DMS 273 treated with DMSO at 0.1 percent for 48 hours (cell line): ENCODE measurements at regions not wholly inside any gene's neighbourhood (a gene's known extent, or its start where the extent isn't known, plus 50 kb on each side); places are given as distances from the start of the nearest gene placed in this dataset.
"Not testable (repeated sequence)": the region's sequence is repeated elsewhere in the genome, so short reads cannot be mapped to it uniquely, and the experiment has no call there.

Experiments
- DNase-seq: peaks from one replicate; lab custom pipeline; 2025; lab: John Stamatoyannopoulos, UW

- DNase-seq = no peak
Measured at GRCh38 chr7:142439739-142440138, 181.9 kb upstream of the PRSS58 start.

DNA sequence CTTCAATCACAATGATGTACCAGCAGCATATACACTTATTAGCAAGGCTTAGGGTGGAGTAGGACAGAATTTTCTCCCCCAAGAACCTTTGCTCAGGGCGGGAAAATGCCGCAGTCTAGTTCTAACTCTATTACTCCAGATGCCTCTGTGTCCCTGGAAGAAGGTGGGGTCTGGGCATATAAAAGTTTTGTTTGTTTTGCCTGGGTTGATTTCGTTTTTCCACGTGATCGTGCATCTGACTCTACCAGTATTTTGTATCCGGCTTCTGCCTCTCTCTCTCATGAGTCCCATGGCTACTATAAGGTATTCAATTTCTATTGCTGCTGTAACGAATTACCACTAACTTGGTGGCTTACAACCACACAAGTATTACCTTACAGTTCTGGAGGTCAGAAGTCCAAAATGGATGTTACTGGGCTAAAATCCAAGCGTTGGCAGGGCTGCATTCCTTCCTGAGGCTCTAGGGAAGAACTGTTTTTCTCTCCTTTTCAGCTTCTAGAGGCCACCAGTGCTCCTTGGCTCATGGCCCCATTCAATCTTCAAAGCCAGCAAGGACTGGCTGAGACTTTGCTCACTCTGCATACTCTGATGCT, 181.2 kb upstream of the PRSS58 start:
- DNase-seq = no peak

- DNase-seq = no peak
Measured at GRCh38 chr7:142438235-142438922, 180.5 kb upstream of the PRSS58 start.

GRCh38 chr7:142437741-142438140, 179.9 kb upstream of the PRSS58 start:
- DNase-seq = no peak

DNA sequence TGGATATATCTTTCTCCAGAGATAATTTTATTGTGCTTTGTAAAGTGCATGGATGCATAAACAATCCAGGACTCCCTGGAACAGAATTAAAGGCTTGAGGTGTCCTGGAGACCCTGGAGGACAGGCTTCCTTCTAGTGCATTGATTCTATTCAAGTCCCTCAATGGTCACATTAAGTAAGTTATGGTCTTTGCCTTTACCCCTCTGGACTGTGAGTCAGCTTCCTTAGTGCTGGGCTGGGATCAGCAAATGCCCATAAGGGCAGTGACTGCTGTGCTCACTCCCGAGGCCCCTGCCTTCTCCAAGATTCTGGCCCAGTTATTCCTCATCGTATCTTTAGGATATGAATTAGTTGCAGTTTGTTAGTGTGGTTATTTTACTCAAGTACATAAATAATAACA, 178.7 kb upstream of the PRSS58 start:
- DNase-seq = no peak

DNA sequence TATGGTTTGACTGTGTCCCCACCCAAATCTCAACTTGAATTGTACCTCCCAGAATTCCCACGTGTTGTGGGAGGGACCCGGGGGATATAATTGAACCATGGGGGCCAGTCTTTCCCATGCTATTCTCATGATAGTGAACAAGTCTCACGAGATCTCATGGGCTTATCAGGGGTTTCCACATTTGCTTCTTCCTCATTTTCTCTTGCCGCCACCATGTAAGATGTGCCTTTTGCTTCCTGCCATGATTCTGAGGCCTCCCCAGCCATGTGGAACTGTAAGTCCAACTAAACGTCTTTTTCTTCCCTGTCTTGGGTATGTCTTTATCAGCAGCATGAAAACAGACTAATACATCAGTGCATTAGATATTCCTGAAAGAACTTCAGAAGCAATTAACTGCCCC, 177.7 kb upstream of the PRSS58 start:
- DNase-seq = not testable (repeated sequence)

DNA sequence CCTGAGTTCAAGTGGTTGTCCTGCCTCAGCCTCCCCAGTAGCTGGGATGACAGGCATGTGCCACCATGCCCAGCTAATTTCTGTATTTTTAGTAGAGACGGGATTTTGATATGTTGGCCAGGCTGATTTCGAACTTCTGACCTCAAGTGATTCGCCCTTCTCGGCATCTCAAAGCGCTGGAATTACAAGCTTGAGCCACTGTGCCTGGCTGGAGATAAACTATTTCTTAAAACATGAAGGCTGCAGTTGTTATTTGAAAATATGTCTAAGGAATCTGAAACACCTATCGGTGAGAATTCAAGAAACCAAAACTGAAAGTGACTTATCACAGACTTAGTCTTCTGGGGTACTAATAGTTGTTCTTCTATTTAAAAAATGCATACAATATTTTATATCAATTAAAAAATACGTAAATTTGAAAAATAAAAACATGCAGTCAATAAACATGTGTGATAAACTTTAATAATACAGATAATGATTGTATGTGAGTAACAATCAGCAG, 176.9 kb upstream of the PRSS58 start:
- DNase-seq = no peak

- DNase-seq = not testable (repeated sequence)
Measured at GRCh38 chr7:142434133-142434532, 176.3 kb upstream of the PRSS58 start.

DNA sequence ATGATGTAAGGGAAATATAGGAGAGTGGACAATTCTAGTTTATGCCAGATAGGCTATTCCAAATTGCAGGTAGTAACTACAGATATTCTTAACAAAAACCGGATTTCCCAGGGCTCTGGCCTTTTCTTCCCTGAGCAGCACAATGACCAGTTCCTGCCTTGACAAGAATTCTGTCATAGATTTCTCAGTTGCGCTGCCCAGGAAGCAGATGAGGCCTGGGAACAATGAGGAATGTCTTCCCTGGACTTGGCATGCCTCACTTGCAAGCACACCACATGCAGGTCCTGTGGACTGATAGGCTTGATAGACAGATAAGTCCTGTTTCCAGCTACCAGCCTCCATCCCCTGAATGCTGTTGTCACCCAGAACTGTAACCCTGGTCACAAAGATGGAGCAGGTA, 174.5 kb upstream of the PRSS58 start:
- no peak for DNase-seq

DNA sequence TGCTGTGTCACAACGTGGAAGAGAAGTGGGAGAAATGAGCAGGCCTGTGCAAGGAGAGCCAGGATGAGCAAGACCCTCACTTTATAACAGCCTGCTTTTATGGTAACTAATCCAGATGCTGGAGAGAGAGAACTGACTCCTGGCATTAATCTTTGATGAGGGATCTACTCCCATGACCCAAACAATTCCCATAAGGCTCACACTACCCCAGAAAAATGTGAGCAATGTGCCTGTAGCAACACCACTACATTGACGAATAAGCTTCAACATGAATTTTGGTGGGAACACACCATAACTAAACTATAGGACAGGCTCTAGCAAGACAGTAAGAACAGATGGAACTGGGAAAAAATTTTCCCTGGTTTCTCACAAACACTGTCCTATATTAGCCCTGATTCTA, 173.6 kb upstream of the PRSS58 start:
- no peak for DNase-seq

DNA sequence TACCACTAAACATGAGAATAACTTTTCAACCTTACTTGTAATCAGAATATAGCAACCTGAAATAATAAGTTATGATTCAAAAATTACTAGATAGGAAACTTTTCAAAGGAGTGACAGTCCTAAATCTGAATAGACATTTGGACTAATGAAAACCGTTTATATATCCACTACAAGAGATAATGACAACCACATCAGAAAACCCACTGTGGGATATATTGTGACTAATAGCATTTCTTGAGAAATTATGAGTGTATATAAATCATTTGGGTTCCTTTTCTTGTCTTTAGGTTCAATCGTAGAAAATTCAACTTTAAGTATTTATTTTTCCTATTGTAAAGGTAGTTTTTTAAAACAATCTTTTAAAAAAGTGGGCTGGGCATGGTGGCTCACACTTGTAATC, 170.2 kb upstream of the PRSS58 start:
- no peak for DNase-seq

DNA sequence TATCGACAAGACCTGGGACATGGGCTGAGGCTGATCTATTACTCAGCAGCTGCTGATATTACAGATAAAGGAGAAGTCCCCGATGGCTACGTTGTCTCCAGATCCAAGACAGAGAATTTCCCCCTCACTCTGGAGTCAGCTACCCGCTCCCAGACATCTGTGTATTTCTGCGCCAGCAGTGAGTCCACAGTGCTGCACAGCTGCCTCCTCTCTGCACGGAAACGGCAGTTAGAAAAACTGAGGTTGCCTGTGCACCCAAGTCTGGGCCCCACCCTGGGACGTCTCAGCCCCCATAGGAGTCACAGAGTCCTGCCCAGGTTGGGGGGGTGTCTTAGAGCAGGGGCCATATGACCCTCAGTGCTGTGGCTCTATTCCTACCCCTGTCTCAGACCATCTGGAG, 167.4 kb upstream of the PRSS58 start:
- no peak for DNase-seq

DNA sequence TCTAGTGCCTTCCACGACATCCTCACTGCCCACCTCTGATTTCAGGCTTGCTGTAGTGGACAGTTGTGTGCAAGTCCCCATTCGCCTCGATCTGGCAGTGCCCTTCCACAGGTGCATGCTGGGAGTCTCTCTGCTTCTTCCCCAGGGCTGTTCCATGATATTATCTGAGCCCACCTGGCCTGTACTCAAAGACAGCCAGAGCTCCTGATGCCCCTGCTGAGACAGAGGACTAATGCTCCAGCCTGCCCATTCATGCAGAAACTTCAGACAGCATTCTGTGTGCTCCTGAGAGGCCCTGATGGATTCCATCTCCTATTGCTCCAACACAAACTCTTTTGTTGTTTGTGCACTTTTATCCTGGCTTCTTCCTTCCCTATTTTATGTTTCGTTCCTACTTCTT, 164.8 kb upstream of the PRSS58 start:
- no peak for DNase-seq

- DNase-seq = no peak
Measured at GRCh38 chr7:142420554-142421362, 162.9 kb upstream of the PRSS58 start.

GRCh38 chr7:142418326-142418725, 160.5 kb upstream of the PRSS58 start:
- DNase-seq = no peak

- no peak for DNase-seq
Measured at GRCh38 chr7:142414915-142415314, 157.1 kb upstream of the PRSS58 start.

GRCh38 chr7:142414135-142414534, 156.3 kb upstream of the PRSS58 start:
- no peak for DNase-seq

GRCh38 chr7:142413280-142414000, 155.6 kb upstream of the PRSS58 start:
- DNase-seq = no peak

DNA sequence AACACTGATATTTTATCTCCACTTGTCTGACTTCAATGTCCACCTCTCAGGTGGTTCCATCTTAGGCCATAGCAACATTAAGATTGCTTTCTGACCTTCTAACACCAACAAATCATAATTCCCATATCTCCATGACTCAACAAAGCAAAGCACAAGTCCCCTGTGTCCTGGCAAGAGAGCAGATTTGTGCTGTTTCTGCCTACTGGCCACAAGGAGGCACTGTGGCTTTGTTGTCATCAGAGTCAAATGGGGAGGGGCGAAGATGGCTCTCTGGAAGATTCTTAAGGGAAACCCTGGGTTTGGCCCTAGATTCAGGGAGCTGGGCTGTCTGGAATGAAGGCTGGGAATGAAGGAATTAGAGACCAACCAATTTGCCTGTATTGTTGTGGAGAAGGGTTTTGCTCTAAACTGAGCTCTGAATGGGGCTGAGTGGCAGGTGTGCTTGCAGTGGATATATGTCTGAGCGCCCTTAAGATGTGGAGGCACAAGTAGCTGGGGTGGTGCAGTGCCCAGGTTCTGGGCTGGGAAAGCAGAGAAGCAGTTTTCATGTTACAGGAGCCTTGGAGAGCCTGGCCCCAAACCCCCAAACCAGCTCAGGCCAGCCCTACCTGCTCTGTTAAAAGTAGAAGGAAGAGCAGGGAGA, 154.8 kb upstream of the PRSS58 start:
- DNase-seq = no peak

DNA sequence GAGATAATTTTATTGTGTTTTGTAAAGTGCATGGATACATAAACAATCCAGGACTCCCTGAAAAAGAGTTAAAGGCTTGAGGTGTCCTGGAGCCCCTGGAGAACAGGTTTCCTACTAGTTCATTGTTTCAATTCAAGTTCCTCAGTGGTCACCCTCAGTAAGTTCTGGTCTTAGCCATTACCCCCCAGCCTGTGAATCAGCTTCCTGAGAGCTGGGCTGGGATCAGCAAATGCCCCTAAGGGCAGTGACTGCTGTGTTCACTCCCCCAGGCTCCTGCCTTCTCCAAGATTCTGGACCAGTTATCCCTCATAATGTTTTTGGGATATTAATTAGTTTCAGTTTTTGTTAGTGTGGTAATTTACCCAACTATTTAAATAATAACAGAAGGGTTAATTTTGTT, 151.6 kb upstream of the PRSS58 start:
- DNase-seq = no peak

- DNase-seq = no peak
Measured at GRCh38 chr7:142408794-142409193, 150.9 kb upstream of the PRSS58 start.
